Calu3 (cell line): ENCODE measurements at regions not wholly inside any gene's neighbourhood (a gene's known extent, or its start where the extent isn't known, plus 50 kb on each side); places are given as distances from the start of the nearest gene placed in this dataset.

Experiments
- BruUV-seq: library from RNA; stranded (reverse); fragments of 400-500 nt; replicated peaks from 2 replicates; lab custom pipeline; 2021; lab: Mats Ljungman, UMichigan
- CTCF ChIA-PET: fragments of 300-600 bp; sonication (Branson Sonifier 250); formaldehyde crosslinking; loops from one replicate; lab custom pipeline; 2022; ENCODE audit warnings: antibody characterized with exemption; lab: Charles Lee
- DNase-seq: peaks from one replicate; pipeline ENCODE4 v3.0.0; 2022
- H3K27ac Mint-ChIP-seq: one replicate; pipeline ENCODE4 v1.8.0; 2022; ENCODE audit warnings: mixed read lengths; ENCODE audit not compliant: unreplicated experiment
- H3K27me3 Mint-ChIP-seq: one replicate; pipeline ENCODE4 v1.8.0; 2022; ENCODE audit warnings: mixed read lengths; ENCODE audit not compliant: unreplicated experiment
- H3K36me3 Mint-ChIP-seq: one replicate; pipeline ENCODE4 v1.8.0; 2022; ENCODE audit warnings: mild to moderate bottlenecking, moderate library complexity, mixed read lengths; ENCODE audit not compliant: insufficient read depth, unreplicated experiment
- H3K4me1 Mint-ChIP-seq: one replicate; pipeline ENCODE4 v1.8.0; 2022; ENCODE audit warnings: mild to moderate bottlenecking, low read depth, mixed read lengths; ENCODE audit not compliant: unreplicated experiment
- H3K4me3 Mint-ChIP-seq: one replicate; pipeline ENCODE4 v1.8.0; 2022; ENCODE audit warnings: mild to moderate bottlenecking, low read depth, moderate library complexity, mixed read lengths; ENCODE audit not compliant: unreplicated experiment
- H3K9me3 Mint-ChIP-seq: one replicate; pipeline ENCODE4 v1.8.0; 2022; ENCODE audit warnings: low read depth, mixed read lengths; ENCODE audit not compliant: unreplicated experiment
- intact Hi-C: fragments of 100-400 bp; cut with micrococcal nuclease; formaldehyde crosslinking; loops from one replicate; pipeline ENCODE4 v1.10.0; 2022; ENCODE audit not compliant: unreplicated experiment
- TF ChIP-seq, protein P1 (sequence below): fragments of 200-600 bp; IDR thresholded peaks from one replicate; pipeline ENCODE4 v1.8.0; 2022; ENCODE audit warnings: antibody characterized with exemption; ENCODE audit not compliant: unreplicated experiment

DNA sequence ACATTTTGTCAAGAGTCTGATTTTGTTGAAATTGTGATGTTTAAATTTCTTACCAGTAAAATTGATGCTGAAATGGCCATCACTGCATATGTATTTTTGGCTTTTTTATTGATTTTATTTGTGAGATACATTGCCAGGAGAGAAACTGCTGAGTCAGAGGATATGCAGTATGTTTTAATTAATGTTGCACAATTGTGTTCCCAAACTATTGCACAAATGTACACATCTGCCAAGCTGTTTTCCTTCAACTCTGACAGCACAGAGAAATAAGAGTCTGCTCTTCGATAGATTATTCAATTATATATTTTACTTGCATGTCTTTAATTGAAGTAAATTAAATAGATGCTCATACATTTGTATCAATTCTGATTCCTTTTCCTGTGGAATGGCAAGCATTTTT is 640.2 kb upstream of the LUZP2 start:
- H3K27ac Mint-ChIP-seq: no peak overlapping the region
- H3K4me1 Mint-ChIP-seq: no peaks in the 10 kb centered on the region
- no peaks in the 10 kb centered on the region for H3K9me3 Mint-ChIP-seq
- intact Hi-C loops: no loop called here
- H3K27me3 Mint-ChIP-seq: no peaks in the 10 kb centered on the region
- no peak for DNase-seq
- TF ChIP-seq, protein P1, sequence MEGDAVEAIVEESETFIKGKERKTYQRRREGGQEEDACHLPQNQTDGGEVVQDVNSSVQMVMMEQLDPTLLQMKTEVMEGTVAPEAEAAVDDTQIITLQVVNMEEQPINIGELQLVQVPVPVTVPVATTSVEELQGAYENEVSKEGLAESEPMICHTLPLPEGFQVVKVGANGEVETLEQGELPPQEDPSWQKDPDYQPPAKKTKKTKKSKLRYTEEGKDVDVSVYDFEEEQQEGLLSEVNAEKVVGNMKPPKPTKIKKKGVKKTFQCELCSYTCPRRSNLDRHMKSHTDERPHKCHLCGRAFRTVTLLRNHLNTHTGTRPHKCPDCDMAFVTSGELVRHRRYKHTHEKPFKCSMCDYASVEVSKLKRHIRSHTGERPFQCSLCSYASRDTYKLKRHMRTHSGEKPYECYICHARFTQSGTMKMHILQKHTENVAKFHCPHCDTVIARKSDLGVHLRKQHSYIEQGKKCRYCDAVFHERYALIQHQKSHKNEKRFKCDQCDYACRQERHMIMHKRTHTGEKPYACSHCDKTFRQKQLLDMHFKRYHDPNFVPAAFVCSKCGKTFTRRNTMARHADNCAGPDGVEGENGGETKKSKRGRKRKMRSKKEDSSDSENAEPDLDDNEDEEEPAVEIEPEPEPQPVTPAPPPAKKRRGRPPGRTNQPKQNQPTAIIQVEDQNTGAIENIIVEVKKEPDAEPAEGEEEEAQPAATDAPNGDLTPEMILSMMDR: no peak
- no peaks in the 10 kb centered on the region for H3K36me3 Mint-ChIP-seq
- H3K4me3 Mint-ChIP-seq: no peak overlapping the region
- CTCF ChIA-PET: interaction anchor here (1.4 kb wide), 1 partner anchor 9 kb away, joined by 3 read pairs; no protein-coding TSS in a partner anchor
- BruUV-seq: no TSS peak

- CTCF ChIA-PET: interaction anchor here (0.7 kb wide), 1 partner anchor 200 kb away, joined by 3 read pairs; no protein-coding TSS in a partner anchor
- H3K36me3 Mint-ChIP-seq: no peaks in the 10 kb centered on the region
- BruUV-seq: no TSS peak
- H3K4me3 Mint-ChIP-seq: no peak overlapping the region
- intact Hi-C loops: no loop called here
- no peaks in the 10 kb centered on the region for H3K27me3 Mint-ChIP-seq
- DNase-seq: no peak
- no peak overlapping the region for H3K27ac Mint-ChIP-seq
- no peaks in the 10 kb centered on the region for H3K4me1 Mint-ChIP-seq
- TF ChIP-seq, protein P1: no peak
- no peaks in the 10 kb centered on the region for H3K9me3 Mint-ChIP-seq
These were observed 637.8 kb upstream of the LUZP2 start for GRCh38 chr11:23859087-23859486.

DNA sequence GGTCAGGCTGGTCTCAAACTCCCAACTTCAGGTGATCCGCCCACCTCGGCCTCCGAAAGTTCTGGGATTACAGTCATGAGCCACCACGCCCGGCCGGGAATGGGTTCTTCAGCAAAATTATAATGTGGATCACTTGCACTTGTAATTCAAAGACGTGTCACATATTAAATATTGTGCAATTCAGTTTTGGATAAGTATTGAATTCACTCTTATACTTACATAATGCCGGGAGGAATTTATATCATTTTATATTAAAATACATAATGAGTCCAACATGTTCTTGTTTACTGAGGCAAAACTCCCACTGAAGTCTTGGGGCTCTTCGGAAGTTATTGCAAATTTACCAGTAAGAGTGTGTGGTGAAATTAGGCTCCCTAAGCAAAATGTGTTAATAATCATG is 635.2 kb upstream of the LUZP2 start:
- DNase-seq: no peak
- no TSS peak for BruUV-seq
- TF ChIP-seq, protein P1: no peak
- Mint-ChIP-seq H3K9me3 (no peaks in the 10 kb centered on the region), H3K27ac (no peak overlapping the region), H3K4me3 (no peak overlapping the region), H3K4me1 (no peaks in the 10 kb centered on the region), H3K36me3 (no peaks in the 10 kb centered on the region), H3K27me3 (no peaks in the 10 kb centered on the region)
- CTCF ChIA-PET: no interaction called here
- intact Hi-C loops: no loop called here

- H3K27me3 Mint-ChIP-seq: no peaks in the 10 kb centered on the region
- no peak overlapping the region for H3K27ac Mint-ChIP-seq
- no peaks in the 10 kb centered on the region for H3K4me1 Mint-ChIP-seq
- DNase-seq: no peak
- H3K9me3 Mint-ChIP-seq: peaks cover 4% of the 10 kb centered on the region
- TF ChIP-seq, protein P1: no peak
- intact Hi-C loops: no loop called here
- BruUV-seq: no TSS peak
- CTCF ChIA-PET: interaction anchor here (0.5 to 1.1 kb wide), 2 partner anchors 9 to 990 kb away, joined by 3 to 4 read pairs; no protein-coding TSS in a partner anchor
- no peak overlapping the region for H3K4me3 Mint-ChIP-seq
- no peaks in the 10 kb centered on the region for H3K36me3 Mint-ChIP-seq
These were observed 631.4 kb upstream of the LUZP2 start for GRCh38 chr11:23865341-23865975.
